SK-N-SH treated with all-trans-retinoic acid at 6 μM for 48 hours (cell line): ENCODE measurements at regions not wholly inside any gene's neighbourhood (a gene's known extent, or its start where the extent isn't known, plus 50 kb on each side); places are given as distances from the start of the nearest gene placed in this dataset.

Source experiments
- ARNTL ChIP-seq: fragments of 450-650 bp; formaldehyde crosslinking; IDR thresholded peaks from 2 replicates; pipeline ENCODE4 v1.5.0; 2020; ENCODE audit warnings: low read depth, mild to moderate bottlenecking, moderate library complexity, borderline replicate concordance
- ESRRG ChIP-seq: fragments of 250-450 bp; sonication (Bioruptor Pico); IDR thresholded peaks from 2 replicates; pipeline ENCODE4 v1.6.1; 2021; ENCODE audit warnings: mild to moderate bottlenecking
- PATZ1 ChIP-seq: fragments of 250-450 bp; sonication (Bioruptor Pico); IDR thresholded peaks from 2 replicates; pipeline ENCODE4 v1.8.0; 2020; ENCODE audit warnings: mild to moderate bottlenecking, moderate library complexity, borderline replicate concordance
- PPARA ChIP-seq: fragments of 250-450 bp; sonication (Bioruptor Pico); IDR thresholded peaks from 2 replicates; pipeline ENCODE4 v1.5.0; 2020; ENCODE audit warnings: mild to moderate bottlenecking, borderline replicate concordance
- RARB ChIP-seq: fragments of 250-450 bp; sonication (Bioruptor Pico); IDR thresholded peaks from 2 replicates; pipeline ENCODE4 v1.8.0; 2021; ENCODE audit warnings: mild to moderate bottlenecking, moderate library complexity
- TOX ChIP-seq: fragments of 250-450 bp; sonication (Bioruptor Pico); IDR thresholded peaks from 2 replicates; pipeline ENCODE4 v1.8.0; 2021; ENCODE audit warnings: mild to moderate bottlenecking, moderate library complexity, borderline replicate concordance
- ZFP3 ChIP-seq: fragments of 250-450 bp; sonication (Bioruptor Pico); IDR thresholded peaks from 2 replicates; pipeline ENCODE4 v1.5.0; 2020; ENCODE audit warnings: mild to moderate bottlenecking, moderate library complexity
- ZNF565 ChIP-seq: fragments of 450-650 bp; formaldehyde crosslinking; conservative IDR thresholded peaks from 2 replicates; pipeline ENCODE4 v1.5.0; 2020; ENCODE audit warnings: low read depth, mild to moderate bottlenecking, moderate library complexity

- TF ChIP-seq TOX (no peak), PPARA (CRISPR knock-in tag) (no peak), ZNF565 (CRISPR knock-in tag) (no peak), RARB (CRISPR knock-in tag) (no peak), ARNTL (CRISPR knock-in tag) (no peak), PATZ1 (CRISPR knock-in tag) (no peak), ESRRG (CRISPR knock-in tag) (no peak), ZFP3 (CRISPR knock-in tag) (no peak)
Measured at GRCh38 chr1:104768466-104768865, 1018.8 kb downstream of the AMY1C start.
